Fibroblast of lung (primary cell): ENCODE measurements at regions not wholly inside any gene's neighbourhood (a gene's known extent, or its start where the extent isn't known, plus 50 kb on each side); places are given as distances from the start of the nearest gene placed in this dataset.

ENCODE experiments used
- DNase-seq, 2 donors: peaks; one replicate each; pipeline versions ENCODE4 v3.0.0 to v3.0.0-alpha.2; 2010; ENCODE audit warnings: low read depth in 2 of 2
- H2AFZ ChIP-seq: 2 replicates; pipeline ENCODE4 v1.5.1; 2012; ENCODE audit warnings: low read length, control low read depth, inconsistent platforms
- H3K27ac ChIP-seq: 2 replicates; pipeline ENCODE4 v1.5.1; 2011; ENCODE audit warnings: low read length, control low read depth; ENCODE audit not compliant: insufficient read depth
- H3K27me3 ChIP-seq: 2 replicates; pipeline ENCODE4 v1.5.1; 2011; ENCODE audit warnings: mild to moderate bottlenecking, low read length; ENCODE audit not compliant: control insufficient read depth, insufficient read depth
- H3K36me3 ChIP-seq: 2 replicates; pipeline ENCODE4 v1.5.1; 2011; ENCODE audit warnings: low read length; ENCODE audit not compliant: control insufficient read depth, insufficient read depth
- H3K4me1 ChIP-seq: 2 replicates; pipeline ENCODE4 v1.5.1; 2011; ENCODE audit warnings: low read length; ENCODE audit not compliant: control insufficient read depth, insufficient read depth; ENCODE audit errors: extremely low read depth
- H3K4me2 ChIP-seq: 2 replicates; pipeline ENCODE4 v1.5.1; 2011; ENCODE audit warnings: low read length, control low read depth; ENCODE audit not compliant: insufficient read depth; ENCODE audit errors: extremely low read depth
- H3K4me3 ChIP-seq, 4 experiments: fragments of 200-600 bp in 1 of 4; sonication (generic) in 1 of 4; replicated peaks in 1 of 4; 2 replicates each; pipeline ENCODE4 v1.5.1; 2011 to 2016; ENCODE audit warnings: low read length in 4 of 4, low read depth in 3 of 4, mild to moderate bottlenecking in 3 of 4, control low read depth in 2 of 4, inconsistent platforms in 1 of 4, mixed read lengths in 1 of 4; ENCODE audit not compliant: insufficient read depth in 1 of 4; ENCODE audit errors: control extremely low read depth in 1 of 4
- H3K79me2 ChIP-seq: 2 replicates; pipeline ENCODE4 v1.5.1; 2012; ENCODE audit warnings: mild to moderate bottlenecking, low read length, inconsistent platforms; ENCODE audit not compliant: control insufficient read depth, insufficient read depth
- H3K9ac ChIP-seq: 2 replicates; pipeline ENCODE4 v1.5.1; 2011; ENCODE audit warnings: mild to moderate bottlenecking, low read length, control low read depth; ENCODE audit not compliant: insufficient read depth
- H3K9me3 ChIP-seq: 2 replicates; pipeline ENCODE4 v1.5.1; 2012; ENCODE audit warnings: low read depth, low read length; ENCODE audit not compliant: control insufficient read depth, insufficient read depth
- H4K20me1 ChIP-seq: 2 replicates; pipeline ENCODE4 v1.5.1; 2011; ENCODE audit warnings: low read length; ENCODE audit not compliant: control insufficient read depth, insufficient read depth; ENCODE audit errors: extremely low read depth
- CTCF ChIP-seq, 2 donors: IDR thresholded peaks in 1 of 2; conservative IDR thresholded peaks in 1 of 2; 1 replicate in 1 of 2; 2 replicates in 1 of 2; pipeline ENCODE4 v1.5.1; 2011 to 2012; ENCODE audit warnings: low read length in 2 of 2, control low read depth in 1 of 2, inconsistent platforms in 1 of 2, low read depth in 1 of 2, mild to moderate bottlenecking in 1 of 2
- EZH2 ChIP-seq: IDR thresholded peaks from 2 replicates; pipeline ENCODE4 v1.5.1; 2012; ENCODE audit warnings: low read length, control low read depth, mild to moderate bottlenecking; ENCODE audit errors: missing control alignments

DNA sequence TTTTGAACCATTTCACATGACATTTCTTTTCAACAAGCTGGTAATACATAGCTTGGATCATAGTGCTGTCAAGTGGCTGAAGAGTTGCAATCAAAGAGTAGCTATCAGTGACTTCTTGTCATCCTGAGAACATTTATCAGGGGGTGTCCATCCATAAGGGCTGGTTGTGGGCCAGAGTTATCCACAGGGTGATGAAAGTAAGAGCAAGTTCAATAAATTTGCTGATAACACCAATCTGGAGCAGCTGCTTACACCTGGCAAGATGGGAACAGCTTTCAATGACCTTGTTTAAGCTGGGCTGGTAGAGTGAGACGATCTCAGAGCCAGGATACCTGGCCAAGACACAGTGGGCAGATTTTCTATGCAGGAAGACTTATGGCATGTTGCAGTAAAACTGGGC is 96.3 kb upstream of the IMMP2L start:
- Histone ChIP-seq H3K4me3 (no peak overlapping the region), H4K20me1 (no peaks in the 10 kb centered on the region), H2AFZ (no peak overlapping the region), H3K27me3 (no peaks in the 10 kb centered on the region), H3K79me2 (no peaks in the 10 kb centered on the region), H3K9me3 (no peaks in the 10 kb centered on the region), H3K27ac (no peak overlapping the region), H3K36me3 (no peaks in the 10 kb centered on the region), H3K9ac (no peak overlapping the region), H3K4me2 (no peak overlapping the region), H3K4me1 (no peaks in the 10 kb centered on the region)
- no peak for DNase-seq
- no peak for TF ChIP-seq EZH2
- no peak for TF ChIP-seq CTCF (conservative IDR thresholded peaks at IDR 0.05 in 1 of 2, IDR thresholded peaks at IDR 0.05 in 1 of 2; ENCODE audit: low read depth in 1 of 2, low read length in 2 of 2)

- Histone ChIP-seq H3K27ac (no peak overlapping the region), H3K79me2 (no peaks in the 10 kb centered on the region), H4K20me1 (no peaks in the 10 kb centered on the region), H3K9ac (no peak overlapping the region), H3K27me3 (no peaks in the 10 kb centered on the region), H2AFZ (no peak overlapping the region), H3K4me3 (no peak overlapping the region), H3K9me3 (no peaks in the 10 kb centered on the region), H3K36me3 (no peaks in the 10 kb centered on the region), H3K4me1 (no peaks in the 10 kb centered on the region), H3K4me2 (no peak overlapping the region)
- TF ChIP-seq CTCF (conservative IDR thresholded peaks at IDR 0.05 in 1 of 2, IDR thresholded peaks at IDR 0.05 in 1 of 2; ENCODE audit: low read depth in 1 of 2, low read length in 2 of 2) (no peak), EZH2 (no peak)
- peak in 1 of 2 donors; percentile 21 for DNase-seq
Observed at GRCh38 chr7:111657018-111657417, 94.7 kb upstream of the IMMP2L start.

- H3K36me3 ChIP-seq = no peaks in the 10 kb centered on the region
- TF ChIP-seq EZH2 (no peak), CTCF (conservative IDR thresholded peaks at IDR 0.05 in 1 of 2, IDR thresholded peaks at IDR 0.05 in 1 of 2; ENCODE audit: low read depth in 1 of 2, low read length in 2 of 2) (no peak)
- no peaks in the 10 kb centered on the region for H4K20me1 ChIP-seq
- H3K27ac ChIP-seq = no peak overlapping the region
- no peak overlapping the region for H3K9ac ChIP-seq
- H3K79me2 ChIP-seq = no peaks in the 10 kb centered on the region
- H2AFZ ChIP-seq = no peak overlapping the region
- no peak overlapping the region for H3K4me3 ChIP-seq
- no peak for DNase-seq
- no peaks in the 10 kb centered on the region for H3K9me3 ChIP-seq
- H3K4me1 ChIP-seq = no peaks in the 10 kb centered on the region
- no peak overlapping the region for H3K4me2 ChIP-seq
- no peaks in the 10 kb centered on the region for H3K27me3 ChIP-seq
Observed at GRCh38 chr7:111654343-111654742, 92.1 kb upstream of the IMMP2L start.
